ENCODE measurements at regions not wholly inside any gene's neighbourhood (a gene's known extent, or its start where the extent isn't known, plus 50 kb on each side); places are given as distances from the start of the nearest gene placed in this dataset.

- TF ChIP-seq CTCF (IDR thresholded peaks at IDR 0.05), result no peak
- TF ChIP-seq POLR2AphosphoS5 (IDR thresholded peaks at IDR 0.05), result no peak
- TF ChIP-seq POLR2A (IDR thresholded peaks at IDR 0.05), result no peak
Measured at GRCh38 chrX:16012250-16012649, 111.1 kb upstream of the GRPR start.

Data from prostate gland (tissue), 2 donors.